ENCODE measurements at regions not wholly inside any gene's neighbourhood (a gene's known extent, or its start where the extent isn't known, plus 50 kb on each side); places are given as distances from the start of the nearest gene placed in this dataset.

GRCh38 chr15:53346583-53346982, 412.9 kb downstream of the WDR72 start:
- Histone ChIP-seq H3K36me3 (ENCODE audit: insufficient read depth, low read length) (no peaks in the 10 kb centered on the region), H3K4me1 (ENCODE audit: insufficient read depth, low read length) (no peaks in the 10 kb centered on the region), H3K27ac (ENCODE audit: low read depth, low read length) (no peak overlapping the region), H3K27me3 (ENCODE audit: insufficient read depth, low read length, poor library complexity, severe bottlenecking) (no peaks in the 10 kb centered on the region), H3K9me3 (ENCODE audit: low read length) (no peaks in the 10 kb centered on the region), H3K4me3 (ENCODE audit: low read length) (no peak overlapping the region)
- no peak overlapping the region for H3K4me3 Mint-ChIP-seq
- H3K36me3 Mint-ChIP-seq, result no peaks in the 10 kb centered on the region
- ChIA-PET CTCF (no interaction called here), POLR2A (no interaction called here)
- H3K27ac Mint-ChIP-seq, result no peak overlapping the region
- H3K9me3 Mint-ChIP-seq, result peaks cover 0 to 5% (median 4%) of the 10 kb centered on the region in 5 donors
- no peak for DNase-seq
- H3K27me3 Mint-ChIP-seq, result no peaks in the 10 kb centered on the region
- no peaks in the 10 kb centered on the region for H3K4me1 Mint-ChIP-seq

DNA sequence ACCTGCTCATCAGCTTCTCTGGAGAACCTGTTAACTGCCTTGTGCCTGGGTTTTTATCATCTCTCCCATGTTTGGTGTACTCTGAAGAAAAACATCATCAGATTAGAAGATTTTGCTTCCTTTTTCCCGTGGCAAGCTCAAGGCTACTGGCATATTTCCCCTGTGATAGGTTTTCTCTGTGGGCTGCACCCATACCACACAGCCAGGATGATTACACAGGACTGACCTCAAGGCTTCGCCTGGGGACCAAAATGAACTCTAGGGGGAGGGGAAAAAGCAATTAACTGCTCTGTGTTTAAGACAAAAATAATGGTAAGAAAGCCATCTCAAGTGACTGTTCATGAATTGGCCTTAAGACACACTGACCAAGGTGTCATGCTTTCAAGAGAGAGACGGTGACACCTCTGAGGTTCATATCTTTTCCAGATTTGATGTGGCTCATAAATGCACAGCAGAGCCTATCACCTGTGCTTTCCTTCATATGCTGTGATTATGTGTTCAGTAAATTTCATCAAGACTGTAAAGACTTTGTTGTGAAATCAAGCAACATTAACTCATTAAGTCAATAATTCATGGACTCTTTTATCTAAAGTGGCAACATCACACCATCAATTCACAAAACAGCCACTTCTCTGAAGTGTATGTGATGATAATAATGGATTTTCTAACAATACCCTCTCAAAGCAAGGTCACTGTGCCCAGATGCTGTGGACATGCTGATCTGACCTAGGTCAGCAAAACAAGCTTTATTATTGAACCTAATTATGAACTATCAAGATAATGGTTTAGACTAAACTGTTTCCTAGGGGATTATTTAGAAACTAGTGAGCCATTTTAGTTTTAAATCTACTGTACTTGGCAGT, 427.9 kb downstream of the WDR72 start:
- Histone ChIP-seq H3K36me3 (ENCODE audit: insufficient read depth, low read length) (no peaks in the 10 kb centered on the region), H3K27ac (ENCODE audit: low read depth, low read length) (no peak overlapping the region), H3K4me3 (ENCODE audit: low read length) (no peak overlapping the region), H3K27me3 (ENCODE audit: insufficient read depth, low read length, poor library complexity, severe bottlenecking) (no peaks in the 10 kb centered on the region), H3K4me1 (ENCODE audit: insufficient read depth, low read length) (no peaks in the 10 kb centered on the region), H3K9me3 (ENCODE audit: low read length) (no peaks in the 10 kb centered on the region)
- H3K4me1 Mint-ChIP-seq, result no peaks in the 10 kb centered on the region
- H3K27ac Mint-ChIP-seq, result no peak overlapping the region
- no peaks in the 10 kb centered on the region for H3K36me3 Mint-ChIP-seq
- H3K4me3 Mint-ChIP-seq, result no peak overlapping the region
- CTCF ChIA-PET, result no interaction called here
- no peak for DNase-seq
- POLR2A ChIA-PET, result no interaction called here
- H3K27me3 Mint-ChIP-seq, result no peaks in the 10 kb centered on the region
- H3K9me3 Mint-ChIP-seq, result peaks cover 0 to 4% (median 2%) of the 10 kb centered on the region in 5 donors

GRCh38 chr15:53328341-53328740, 431.1 kb downstream of the WDR72 start:
- Mint-ChIP-seq H3K4me3 (no peak overlapping the region), H3K27me3 (no peaks in the 10 kb centered on the region), H3K9me3 (peaks cover 0 to 6% (median 2%) of the 10 kb centered on the region in 5 donors), H3K36me3 (no peaks in the 10 kb centered on the region), H3K4me1 (no peaks in the 10 kb centered on the region), H3K27ac (no peak overlapping the region)
- Histone ChIP-seq H3K9me3 (ENCODE audit: low read length) (no peaks in the 10 kb centered on the region), H3K36me3 (ENCODE audit: insufficient read depth, low read length) (no peaks in the 10 kb centered on the region), H3K27ac (ENCODE audit: low read depth, low read length) (no peak overlapping the region), H3K27me3 (ENCODE audit: insufficient read depth, low read length, poor library complexity, severe bottlenecking) (no peaks in the 10 kb centered on the region), H3K4me1 (ENCODE audit: insufficient read depth, low read length) (no peaks in the 10 kb centered on the region), H3K4me3 (ENCODE audit: low read length) (no peak overlapping the region)
- DNase-seq, result no peak
- ChIA-PET CTCF (no interaction called here), POLR2A (no interaction called here)

- no peak overlapping the region for H3K4me3 ChIP-seq (ENCODE audit: low read length)
- POLR2A ChIA-PET, result no interaction called here
- Mint-ChIP-seq H3K9me3 (peaks cover 0 to 4% (median 0%) of the 10 kb centered on the region in 5 donors), H3K36me3 (no peaks in the 10 kb centered on the region), H3K27me3 (no peaks in the 10 kb centered on the region), H3K4me1 (no peaks in the 10 kb centered on the region), H3K27ac (no peak overlapping the region), H3K4me3 (no peak overlapping the region)
- no peak for DNase-seq
- H3K36me3 ChIP-seq (ENCODE audit: insufficient read depth, low read length), result no peaks in the 10 kb centered on the region
- H3K27me3 ChIP-seq (ENCODE audit: insufficient read depth, low read length, poor library complexity, severe bottlenecking), result no peaks in the 10 kb centered on the region
- no peak overlapping the region for H3K27ac ChIP-seq (ENCODE audit: low read depth, low read length)
- no peaks in the 10 kb centered on the region for H3K4me1 ChIP-seq (ENCODE audit: insufficient read depth, low read length)
- no peaks in the 10 kb centered on the region for H3K9me3 ChIP-seq (ENCODE audit: low read length)
- CTCF ChIA-PET, result no interaction called here
These were observed 435.4 kb downstream of the WDR72 start for GRCh38 chr15:53324061-53324460.

DNA sequence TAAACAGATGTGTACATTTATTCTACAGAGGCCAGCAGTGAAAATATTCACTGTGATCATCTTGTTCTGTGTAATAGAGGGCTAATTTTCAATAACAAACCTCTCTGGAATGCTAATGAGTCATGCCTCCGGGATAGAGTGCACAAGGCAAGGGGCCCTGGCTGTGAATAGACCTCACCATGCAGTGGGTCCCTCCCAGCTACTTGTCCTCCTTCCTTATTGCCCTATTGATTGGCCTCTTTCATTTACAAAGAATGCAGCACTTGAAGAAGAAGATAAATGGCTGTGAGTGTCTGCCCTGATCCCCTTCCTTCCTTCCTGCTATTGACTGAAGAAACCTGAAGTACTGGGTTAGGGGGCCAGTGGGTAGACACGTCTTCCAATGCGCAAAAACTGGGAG, 436.3 kb downstream of the WDR72 start:
- Mint-ChIP-seq H3K27ac (no peak overlapping the region), H3K36me3 (no peaks in the 10 kb centered on the region), H3K4me1 (no peaks in the 10 kb centered on the region), H3K9me3 (peaks cover 0 to 4% (median 0%) of the 10 kb centered on the region in 5 donors), H3K4me3 (no peak overlapping the region), H3K27me3 (no peaks in the 10 kb centered on the region)
- no peaks in the 10 kb centered on the region for H3K36me3 ChIP-seq (ENCODE audit: insufficient read depth, low read length)
- no peaks in the 10 kb centered on the region for H3K9me3 ChIP-seq (ENCODE audit: low read length)
- no peaks in the 10 kb centered on the region for H3K27me3 ChIP-seq (ENCODE audit: insufficient read depth, low read length, poor library complexity, severe bottlenecking)
- H3K4me3 ChIP-seq (ENCODE audit: low read length), result no peak overlapping the region
- ChIA-PET CTCF (no interaction called here), POLR2A (no interaction called here)
- no peak overlapping the region for H3K27ac ChIP-seq (ENCODE audit: low read depth, low read length)
- DNase-seq, result no peak
- no peaks in the 10 kb centered on the region for H3K4me1 ChIP-seq (ENCODE audit: insufficient read depth, low read length)

GRCh38 chr15:53320816-53321215, 438.6 kb downstream of the WDR72 start:
- ChIA-PET CTCF (no interaction called here), POLR2A (no interaction called here)
- Mint-ChIP-seq H3K27me3 (no peaks in the 10 kb centered on the region), H3K36me3 (no peaks in the 10 kb centered on the region), H3K9me3 (peaks cover 0 to 4% (median 2%) of the 10 kb centered on the region in 5 donors), H3K27ac (no peak overlapping the region), H3K4me3 (no peak overlapping the region), H3K4me1 (no peaks in the 10 kb centered on the region)
- Histone ChIP-seq H3K27ac (ENCODE audit: low read depth, low read length) (no peak overlapping the region), H3K4me1 (ENCODE audit: insufficient read depth, low read length) (no peaks in the 10 kb centered on the region), H3K9me3 (ENCODE audit: low read length) (no peaks in the 10 kb centered on the region), H3K4me3 (ENCODE audit: low read length) (no peak overlapping the region), H3K36me3 (ENCODE audit: insufficient read depth, low read length) (no peaks in the 10 kb centered on the region), H3K27me3 (ENCODE audit: insufficient read depth, low read length, poor library complexity, severe bottlenecking) (no peaks in the 10 kb centered on the region)
- DNase-seq, result no peak

- H3K4me3 ChIP-seq (ENCODE audit: low read length), result no peak overlapping the region
- no peaks in the 10 kb centered on the region for H3K27me3 Mint-ChIP-seq
- peaks cover 0 to 7% (median 2%) of the 10 kb centered on the region in 5 donors for H3K9me3 Mint-ChIP-seq
- no peak overlapping the region for H3K27ac Mint-ChIP-seq
- H3K4me3 Mint-ChIP-seq, result no peak overlapping the region
- no peaks in the 10 kb centered on the region for H3K9me3 ChIP-seq (ENCODE audit: low read length)
- no peaks in the 10 kb centered on the region for H3K27me3 ChIP-seq (ENCODE audit: insufficient read depth, low read length, poor library complexity, severe bottlenecking)
- ChIA-PET POLR2A (no interaction called here), CTCF (no interaction called here)
- DNase-seq, result no peak
- no peaks in the 10 kb centered on the region for H3K36me3 Mint-ChIP-seq
- no peak overlapping the region for H3K27ac ChIP-seq (ENCODE audit: low read depth, low read length)
- no peaks in the 10 kb centered on the region for H3K36me3 ChIP-seq (ENCODE audit: insufficient read depth, low read length)
- H3K4me1 ChIP-seq (ENCODE audit: insufficient read depth, low read length), result no peaks in the 10 kb centered on the region
- H3K4me1 Mint-ChIP-seq, result no peaks in the 10 kb centered on the region
These were observed 446.8 kb downstream of the WDR72 start for GRCh38 chr15:53312707-53313106.

DNA sequence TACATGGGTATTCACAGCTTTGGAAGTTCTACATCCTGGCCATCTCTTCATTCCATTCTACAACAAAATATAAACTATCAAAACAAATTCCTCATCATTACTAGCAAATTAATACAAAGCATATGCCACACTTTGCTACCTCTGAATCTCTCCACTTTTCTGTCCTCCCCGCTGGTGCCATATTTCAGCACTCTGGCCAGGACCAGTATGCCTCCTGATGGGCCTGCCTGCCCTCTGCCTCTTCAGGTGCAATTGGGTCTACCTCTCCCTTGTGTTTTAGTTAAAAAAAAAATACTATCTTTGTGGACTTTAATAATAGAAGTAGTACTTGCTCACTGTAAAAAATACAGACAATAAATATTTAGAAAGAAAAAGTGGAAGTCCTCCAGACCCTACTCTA, 448.8 kb downstream of the WDR72 start:
- no peaks in the 10 kb centered on the region for H3K36me3 Mint-ChIP-seq
- ChIA-PET CTCF (no interaction called here), POLR2A (no interaction called here)
- no peak overlapping the region for H3K27ac Mint-ChIP-seq
- no peaks in the 10 kb centered on the region for H3K27me3 Mint-ChIP-seq
- Histone ChIP-seq H3K4me3 (ENCODE audit: low read length) (no peak overlapping the region), H3K36me3 (ENCODE audit: insufficient read depth, low read length) (no peaks in the 10 kb centered on the region), H3K27me3 (ENCODE audit: insufficient read depth, low read length, poor library complexity, severe bottlenecking) (no peaks in the 10 kb centered on the region), H3K27ac (ENCODE audit: low read depth, low read length) (no peak overlapping the region), H3K9me3 (ENCODE audit: low read length) (no peaks in the 10 kb centered on the region), H3K4me1 (ENCODE audit: insufficient read depth, low read length) (no peaks in the 10 kb centered on the region)
- no peak for DNase-seq
- no peaks in the 10 kb centered on the region for H3K4me1 Mint-ChIP-seq
- H3K4me3 Mint-ChIP-seq, result no peak overlapping the region
- H3K9me3 Mint-ChIP-seq, result peaks cover 0 to 7% (median 0%) of the 10 kb centered on the region in 5 donors

Measured in CD8-positive, alpha-beta memory T cell (primary cell).